Endodermal cell (in vitro differentiated cells): ENCODE measurements at regions not wholly inside any gene's neighbourhood (a gene's known extent, or its start where the extent isn't known, plus 50 kb on each side); places are given as distances from the start of the nearest gene placed in this dataset.
"Not testable (repeated sequence)": the region's sequence is repeated elsewhere in the genome, so short reads cannot be mapped to it uniquely, and the experiment has no call there.

ENCODE experiments used
- DNase-seq: peaks from one replicate; pipeline ENCODE4 v3.0.0-alpha.2; 2017
- H3K27ac ChIP-seq: 2 replicates; pipeline ENCODE4 v1.5.1; 2013; ENCODE audit warnings: mild to moderate bottlenecking, low read depth, low read length, moderate library complexity
- H3K27me3 ChIP-seq: 2 replicates; pipeline ENCODE4 v1.6.1; 2013; ENCODE audit warnings: mild to moderate bottlenecking, low read length, moderate library complexity; ENCODE audit not compliant: insufficient read depth, control insufficient read depth, poor library complexity, severe bottlenecking
- H3K36me3 ChIP-seq: 2 replicates; pipeline ENCODE4 v1.7.0; 2013; ENCODE audit warnings: mild to moderate bottlenecking, low read length, moderate library complexity; ENCODE audit not compliant: control insufficient read depth, insufficient read depth
- H3K4me1 ChIP-seq: one replicate; pipeline ENCODE4 v1.7.0; 2013; ENCODE audit warnings: low read length; ENCODE audit not compliant: control insufficient read depth, insufficient read depth
- H3K4me3 ChIP-seq: 2 replicates; pipeline ENCODE4 v1.5.1; 2013; ENCODE audit warnings: mild to moderate bottlenecking, low read length, moderate library complexity
- H3K9ac ChIP-seq: 2 replicates; pipeline ENCODE4 v1.6.1; 2013; ENCODE audit warnings: mild to moderate bottlenecking, low read length, moderate library complexity; ENCODE audit not compliant: poor library complexity, severe bottlenecking; ENCODE audit errors: extremely low read depth
- H3K9me3 ChIP-seq: 2 replicates; pipeline ENCODE4 v1.6.1; 2013; ENCODE audit warnings: mild to moderate bottlenecking, low read length, moderate library complexity; ENCODE audit not compliant: control insufficient read depth
- H3K27ac Mint-ChIP-seq: 2 replicates; pipeline ENCODE4 v1.8.0; 2020; ENCODE audit warnings: mixed read lengths
- H3K27me3 Mint-ChIP-seq: 2 replicates; pipeline ENCODE4 v1.8.0; 2021; ENCODE audit warnings: mild to moderate bottlenecking, mixed read lengths; ENCODE audit not compliant: insufficient read depth
- H3K36me3 Mint-ChIP-seq: 2 replicates; pipeline ENCODE4 v1.8.0; 2020; ENCODE audit warnings: low read depth, mixed read lengths
- H3K4me1 Mint-ChIP-seq: 2 replicates; pipeline ENCODE4 v1.8.0; 2020; ENCODE audit warnings: mixed read lengths
- H3K4me3 Mint-ChIP-seq: 2 replicates; pipeline ENCODE4 v1.8.0; 2020; ENCODE audit warnings: mild to moderate bottlenecking, moderate library complexity, mixed read lengths
- H3K9me3 Mint-ChIP-seq: 2 replicates; pipeline ENCODE4 v1.8.0; 2020; ENCODE audit warnings: mild to moderate bottlenecking, mixed read lengths
- WGBS, 2 experiments: methylation state at CpG; one replicate each; pipeline versions ENCODE4 v1.1.5 to v1.1.7; 2013; ENCODE audit warnings: missing lambda C conversion rate in 2 of 2, mixed read lengths in 1 of 2; ENCODE audit not compliant: insufficient coverage in 1 of 2, insufficient read length in 1 of 2; 5-methylcytosine and 5-hydroxymethylcytosine counted together
- TF ChIP-seq, protein P1 (sequence below): fragments of 200-600 bp; sonication (generic); conservative IDR thresholded peaks from 2 replicates; pipeline ENCODE4 v1.5.0; 2021; ENCODE audit warnings: antibody characterized with exemption, mild to moderate bottlenecking

GRCh38 chr10:10056961-10057360 is 960.7 kb upstream of the CELF2 start:
- H3K9me3 Mint-ChIP-seq: no peaks in the 10 kb centered on the region
- no peaks in the 10 kb centered on the region for H3K4me1 Mint-ChIP-seq
- no peak overlapping the region for H3K9ac ChIP-seq
- H3K27ac ChIP-seq: no peak overlapping the region
- H3K36me3 Mint-ChIP-seq: no peaks in the 10 kb centered on the region
- H3K36me3 ChIP-seq: no peaks in the 10 kb centered on the region
- H3K4me3 Mint-ChIP-seq: no peak overlapping the region
- H3K27ac Mint-ChIP-seq: no peak overlapping the region
- WGBS, 2 experiments: 89 to 92% methylated on average over 5 of the region's 5 CpGs
- TF ChIP-seq, protein P1, sequence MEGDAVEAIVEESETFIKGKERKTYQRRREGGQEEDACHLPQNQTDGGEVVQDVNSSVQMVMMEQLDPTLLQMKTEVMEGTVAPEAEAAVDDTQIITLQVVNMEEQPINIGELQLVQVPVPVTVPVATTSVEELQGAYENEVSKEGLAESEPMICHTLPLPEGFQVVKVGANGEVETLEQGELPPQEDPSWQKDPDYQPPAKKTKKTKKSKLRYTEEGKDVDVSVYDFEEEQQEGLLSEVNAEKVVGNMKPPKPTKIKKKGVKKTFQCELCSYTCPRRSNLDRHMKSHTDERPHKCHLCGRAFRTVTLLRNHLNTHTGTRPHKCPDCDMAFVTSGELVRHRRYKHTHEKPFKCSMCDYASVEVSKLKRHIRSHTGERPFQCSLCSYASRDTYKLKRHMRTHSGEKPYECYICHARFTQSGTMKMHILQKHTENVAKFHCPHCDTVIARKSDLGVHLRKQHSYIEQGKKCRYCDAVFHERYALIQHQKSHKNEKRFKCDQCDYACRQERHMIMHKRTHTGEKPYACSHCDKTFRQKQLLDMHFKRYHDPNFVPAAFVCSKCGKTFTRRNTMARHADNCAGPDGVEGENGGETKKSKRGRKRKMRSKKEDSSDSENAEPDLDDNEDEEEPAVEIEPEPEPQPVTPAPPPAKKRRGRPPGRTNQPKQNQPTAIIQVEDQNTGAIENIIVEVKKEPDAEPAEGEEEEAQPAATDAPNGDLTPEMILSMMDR: peak; percentile 64
- H3K9me3 ChIP-seq: no peaks in the 10 kb centered on the region
- no peaks in the 10 kb centered on the region for H3K4me1 ChIP-seq
- no peaks in the 10 kb centered on the region for H3K27me3 ChIP-seq
- H3K27me3 Mint-ChIP-seq: no peaks in the 10 kb centered on the region
- no peak overlapping the region for H3K4me3 ChIP-seq
- DNase-seq: no peak

DNA sequence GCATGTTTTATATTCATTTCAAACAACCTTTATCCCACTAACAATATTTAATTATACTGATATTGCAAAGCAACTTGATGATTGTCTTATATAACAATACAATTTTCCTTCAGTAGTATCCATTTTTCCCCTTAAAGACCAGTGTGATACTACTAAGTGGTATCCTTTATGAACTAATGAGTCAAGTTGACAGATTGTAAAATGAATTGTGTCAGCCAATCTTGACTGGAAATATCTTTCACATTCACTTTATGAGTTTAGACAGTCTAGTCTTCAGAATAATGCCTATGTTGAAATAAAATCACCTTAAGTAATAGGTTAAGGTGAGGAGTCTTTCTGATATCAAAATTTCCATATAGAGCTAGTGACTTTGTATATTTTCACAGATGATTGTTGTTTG is 950.0 kb upstream of the CELF2 start:
- DNase-seq: no peak
- Mint-ChIP-seq H3K4me1 (no peaks in the 10 kb centered on the region), H3K27me3 (no peaks in the 10 kb centered on the region), H3K4me3 (no peak overlapping the region), H3K27ac (no peak overlapping the region), H3K36me3 (no peaks in the 10 kb centered on the region), H3K9me3 (peaks cover 3% of the 10 kb centered on the region)
- H3K9me3 ChIP-seq: no peaks in the 10 kb centered on the region
- no peak overlapping the region for H3K27ac ChIP-seq
- no peak overlapping the region for H3K4me3 ChIP-seq
- TF ChIP-seq, protein P1: no peak
- no peaks in the 10 kb centered on the region for H3K4me1 ChIP-seq
- no peak overlapping the region for H3K9ac ChIP-seq
- H3K36me3 ChIP-seq: no peaks in the 10 kb centered on the region
- H3K27me3 ChIP-seq: no peaks in the 10 kb centered on the region

- not testable (repeated sequence) for H3K4me3 ChIP-seq, H3K36me3 Mint-ChIP-seq, H3K27me3 ChIP-seq, H3K27ac ChIP-seq, H3K4me3 Mint-ChIP-seq, H3K9ac ChIP-seq, H3K27me3 Mint-ChIP-seq, H3K4me1 Mint-ChIP-seq, H3K36me3 ChIP-seq, DNase-seq, H3K9me3 ChIP-seq, H3K4me1 ChIP-seq, H3K27ac Mint-ChIP-seq
- H3K9me3 Mint-ChIP-seq: peaks cover 27% of the 10 kb centered on the region
- WGBS, 2 experiments: 70 to 94% methylated on average over 2 to 9 of the region's 9 CpGs
Observed at GRCh38 chr10:10074847-10075246, 942.8 kb upstream of the CELF2 start.

GRCh38 chr10:10078446-10078845 is 939.2 kb upstream of the CELF2 start:
- Histone ChIP-seq H3K27ac (no peak overlapping the region), H3K36me3 (no peaks in the 10 kb centered on the region), H3K9me3 (peaks cover 9% of the 10 kb centered on the region), H3K4me3 (no peak overlapping the region), H3K4me1 (no peaks in the 10 kb centered on the region), H3K27me3 (no peaks in the 10 kb centered on the region), H3K9ac (no peak overlapping the region)
- Mint-ChIP-seq H3K27ac (no peak overlapping the region), H3K36me3 (no peaks in the 10 kb centered on the region), H3K27me3 (no peaks in the 10 kb centered on the region), H3K4me1 (no peaks in the 10 kb centered on the region), H3K9me3 (peaks cover 25% of the 10 kb centered on the region), H3K4me3 (no peak overlapping the region)
- 86 to 93% methylated on average over 4 of the region's 4 CpGs for WGBS, 2 experiments
- no peak for DNase-seq
- TF ChIP-seq, protein P1: no peak
